GM10248 (cell line): ENCODE measurements at regions not wholly inside any gene's neighbourhood (a gene's known extent, or its start where the extent isn't known, plus 50 kb on each side); places are given as distances from the start of the nearest gene placed in this dataset.

Experiments
- CTCF ChIA-PET: fragments of 300-600 bp; sonication (Branson Sonifier 250); formaldehyde crosslinking; extraction: SDS; loops from one replicate; lab custom pipeline; 2021; ENCODE audit warnings: antibody characterized with exemption; lab: Yijun Ruan, JAX
- POLR2A ChIA-PET: fragments of 350-650 bp; sonication (Branson Sonifier 250); formaldehyde crosslinking; extraction: SDS; loops from one replicate; lab custom pipeline; 2020; ENCODE audit warnings: antibody characterized with exemption; lab: Yijun Ruan, JAX
- DNase-seq: peaks from one replicate; pipeline ENCODE4 v3.0.0; 2012; ENCODE audit errors: extremely low spot score
- CTCF ChIP-seq: IDR thresholded peaks from 2 replicates; pipeline ENCODE4 v1.5.1; 2012; ENCODE audit warnings: mild to moderate bottlenecking, low read depth; ENCODE audit errors: extremely low read depth, missing control alignments, control extremely low read depth

GRCh38 chr5:39501397-39501796 is 76.6 kb upstream of the DAB2 start:
- ChIA-PET CTCF (interaction anchor here (0.9 to 1.2 kb wide), 3 partner anchors 11 to 125 kb away, joined by 3 to 4 read pairs (median 3); no protein-coding TSS in a partner anchor), POLR2A (no interaction called here)
- no peak for DNase-seq

GRCh38 chr5:39500551-39501175 is 75.9 kb upstream of the DAB2 start:
- no peak for TF ChIP-seq CTCF
- no peak for DNase-seq
- POLR2A ChIA-PET = no interaction called here
- CTCF ChIA-PET = interaction anchor here (0.9 to 1.0 kb wide), 2 partner anchors 18 to 124 kb away, joined by 3 read pairs; no protein-coding TSS in a partner anchor

More at GRCh38 chr5:39501397-39501796, 76.6 kb upstream of the DAB2 start:
- no peak for TF ChIP-seq CTCF

- no peak for DNase-seq
- ChIA-PET POLR2A (no interaction called here), CTCF (interaction anchor here (0.9 to 1.1 kb wide), 2 partner anchors 12 to 122 kb away, joined by 3 read pairs; no protein-coding TSS in a partner anchor)
Observed at GRCh38 chr5:39498278-39498952, 73.6 kb upstream of the DAB2 start.

GRCh38 chr5:39497322-39497721 is 72.5 kb upstream of the DAB2 start:
- POLR2A ChIA-PET = no interaction called here
- CTCF ChIA-PET = interaction anchor here (1.1 kb wide), 1 partner anchor 121 kb away, joined by 3 read pairs; no protein-coding TSS in a partner anchor
- no peak for TF ChIP-seq CTCF
- no peak for DNase-seq

More at GRCh38 chr5:39498278-39498952, 73.6 kb upstream of the DAB2 start:
- no peak for TF ChIP-seq CTCF

GRCh38 chr5:39495227-39495626 is 70.4 kb upstream of the DAB2 start:
- TF ChIP-seq CTCF = no peak
- DNase-seq = no peak
- ChIA-PET POLR2A (no interaction called here), CTCF (interaction anchor here (1.0 kb wide), 1 partner anchor 8 kb away, joined by 3 read pairs; no protein-coding TSS in a partner anchor)

GRCh38 chr5:39494534-39494933 is 69.8 kb upstream of the DAB2 start:
- POLR2A ChIA-PET = no interaction called here
- CTCF ChIA-PET = interaction anchor here (1.0 kb wide), 1 partner anchor 9 kb away, joined by 3 read pairs; no protein-coding TSS in a partner anchor
- no peak for TF ChIP-seq CTCF
- no peak for DNase-seq
